Skeletal muscle satellite cell (primary cell): ENCODE measurements at regions not wholly inside any gene's neighbourhood (a gene's known extent, or its start where the extent isn't known, plus 50 kb on each side); places are given as distances from the start of the nearest gene placed in this dataset.

Experiments used
- H3K27me3 ChIP-seq: 2 replicates; pipeline ENCODE4 v1.7.0; 2013; ENCODE audit warnings: low read length; ENCODE audit not compliant: control insufficient read depth, insufficient read depth
- H3K36me3 ChIP-seq: 2 replicates; pipeline ENCODE4 v1.7.0; 2013; ENCODE audit warnings: mild to moderate bottlenecking, control low read depth, low read length; ENCODE audit not compliant: insufficient read depth
- H3K4me1 ChIP-seq: 2 replicates; pipeline ENCODE4 v1.7.0; 2013; ENCODE audit warnings: low read length; ENCODE audit not compliant: control insufficient read depth, insufficient read depth
- H3K4me2 ChIP-seq: 2 replicates; pipeline ENCODE4 v1.7.0; 2013; ENCODE audit warnings: mild to moderate bottlenecking, low read length
- H3K4me3 ChIP-seq: 2 replicates; pipeline ENCODE4 v1.7.0; 2013; ENCODE audit warnings: low read length
- H3K9ac ChIP-seq: 2 replicates; pipeline ENCODE4 v1.7.0; 2013; ENCODE audit warnings: mild to moderate bottlenecking, low read depth, low read length, moderate library complexity
- H3K9me3 ChIP-seq: replicated peaks from 2 replicates; pipeline ENCODE4 v1.7.0; 2013; ENCODE audit warnings: mild to moderate bottlenecking, control low read depth, low read length

DNA sequence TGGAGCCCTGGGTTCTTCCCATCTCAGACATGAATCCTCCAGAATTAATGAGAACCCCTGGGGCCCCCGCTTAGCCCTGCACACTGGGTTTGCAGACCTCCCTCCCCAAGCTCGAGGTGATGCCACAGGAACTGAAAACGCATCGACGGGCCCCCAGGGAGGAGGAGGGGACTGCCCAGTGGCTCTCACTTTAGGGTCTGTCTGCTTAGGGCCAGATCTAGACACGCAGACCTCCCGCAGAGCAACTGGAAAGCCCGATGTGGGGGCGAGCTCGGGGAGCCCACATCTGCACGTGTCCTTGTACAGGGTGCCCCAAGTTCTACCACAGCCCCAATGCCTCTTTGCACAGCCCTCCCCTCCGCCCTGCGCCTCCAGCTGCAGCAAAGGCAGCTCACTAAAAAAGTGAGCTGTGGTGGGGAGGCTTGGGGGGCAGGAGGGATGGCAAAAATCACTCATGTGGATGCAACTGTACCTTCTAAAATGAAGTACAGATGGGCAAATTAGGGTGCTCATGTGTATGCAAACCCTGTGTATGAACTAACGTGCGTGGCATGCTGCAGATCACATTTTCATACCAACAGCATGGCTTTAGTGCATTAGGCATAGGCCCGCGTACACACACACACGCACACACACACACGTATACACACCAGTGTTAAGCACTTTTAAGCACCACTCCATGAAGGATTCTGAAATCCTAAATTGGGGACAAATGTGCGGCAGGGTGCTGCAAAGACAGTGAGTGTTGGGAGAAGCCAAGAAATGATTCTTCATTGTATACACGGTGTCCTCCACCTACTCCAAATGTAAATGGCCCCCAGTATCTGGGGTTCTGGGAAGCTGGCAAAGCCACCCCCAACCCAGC, 99.9 kb upstream of the MAP1LC3B2 start:
- no peaks in the 10 kb centered on the region for H3K9me3 ChIP-seq
- peaks cover 25% of the 10 kb centered on the region for H3K4me1 ChIP-seq
- no peak overlapping the region for H3K4me2 ChIP-seq
- no peak overlapping the region for H3K9ac ChIP-seq
- H3K27me3 ChIP-seq, result no peaks in the 10 kb centered on the region
- H3K36me3 ChIP-seq, result no peaks in the 10 kb centered on the region
- H3K4me3 ChIP-seq, result no peak overlapping the region

DNA sequence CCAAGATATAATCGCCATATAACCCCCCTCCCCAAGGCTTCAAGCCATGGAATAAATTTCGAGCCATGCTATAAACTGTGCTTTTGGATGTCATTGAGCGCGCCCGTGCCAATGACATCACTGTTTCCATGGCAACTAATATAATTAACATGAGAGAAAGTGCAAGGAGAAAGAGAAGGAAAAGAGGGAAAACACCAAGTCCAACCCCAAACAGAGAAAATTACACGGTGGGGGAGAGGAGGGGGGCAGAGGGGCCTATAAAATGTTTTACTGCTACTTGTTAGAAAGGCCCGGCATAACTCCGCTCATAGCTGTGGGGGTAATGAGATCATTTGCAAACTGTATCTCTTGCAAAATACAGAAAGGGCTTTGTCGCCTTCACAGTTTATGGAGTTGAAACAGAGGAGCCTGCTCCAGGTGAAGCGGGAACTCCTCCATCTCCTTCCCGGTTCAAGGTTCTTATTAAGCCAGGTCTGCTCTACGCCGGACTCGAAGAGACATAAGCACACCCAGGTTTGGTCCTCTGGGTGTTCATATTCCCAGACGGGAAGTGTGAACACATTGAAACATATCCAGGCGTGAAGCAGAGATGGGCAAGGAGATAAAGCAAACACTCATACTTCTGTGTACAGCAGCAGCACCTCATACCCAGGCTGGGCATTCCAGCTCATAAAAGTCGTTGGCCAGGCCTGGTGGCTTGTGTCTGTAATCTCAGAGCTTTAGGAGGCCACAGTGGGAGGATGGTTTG, 99.1 kb upstream of the MAP1LC3B2 start:
- no peak overlapping the region for H3K4me2 ChIP-seq
- H3K4me3 ChIP-seq, result no peak overlapping the region
- H3K27me3 ChIP-seq, result no peaks in the 10 kb centered on the region
- no peaks in the 10 kb centered on the region for H3K9me3 ChIP-seq
- peaks cover 18% of the 10 kb centered on the region for H3K4me1 ChIP-seq
- H3K9ac ChIP-seq, result no peak overlapping the region
- no peaks in the 10 kb centered on the region for H3K36me3 ChIP-seq

DNA sequence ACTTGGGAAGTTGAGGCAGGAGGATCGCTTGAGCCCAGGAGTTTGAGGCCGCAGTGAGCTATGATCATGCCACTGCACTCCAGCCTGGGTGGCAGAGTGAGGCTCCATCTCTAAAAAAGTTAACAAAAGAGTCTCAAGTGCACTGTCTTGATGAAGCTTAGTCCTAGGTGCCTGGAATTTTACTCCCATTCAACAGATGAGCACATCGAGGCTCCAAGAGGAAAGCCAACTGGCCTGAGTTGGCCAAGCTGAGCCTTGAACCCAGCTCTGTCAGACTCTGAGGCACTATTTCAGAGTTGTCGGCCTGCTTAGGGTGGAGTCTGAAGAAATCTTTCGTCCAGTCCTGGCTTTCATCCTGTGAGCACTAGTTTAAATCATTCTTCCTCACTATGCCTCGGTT, 98.1 kb upstream of the MAP1LC3B2 start:
- H3K4me1 ChIP-seq, result peaks cover 8% of the 10 kb centered on the region
- no peak overlapping the region for H3K4me3 ChIP-seq

DNA sequence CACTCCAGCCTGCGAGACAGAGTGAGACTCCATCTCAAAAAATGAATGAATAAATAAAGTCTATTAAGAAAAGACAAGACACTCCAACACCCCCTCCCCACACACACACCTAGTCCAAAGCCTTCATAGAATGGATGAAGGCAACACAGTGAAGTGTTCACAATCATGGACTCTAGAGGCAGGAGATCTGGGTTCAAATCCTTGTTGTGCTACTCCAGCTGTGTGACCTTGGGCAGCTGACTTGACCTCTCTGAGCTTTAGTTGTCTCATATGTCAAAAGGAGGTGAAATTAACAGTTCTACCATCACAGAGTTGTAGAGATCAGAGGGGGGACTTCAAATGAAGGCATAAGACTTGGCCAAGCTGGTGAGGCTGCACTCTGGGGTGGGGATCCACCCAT, 95.8 kb upstream of the MAP1LC3B2 start:
- H3K36me3 ChIP-seq, result no peaks in the 10 kb centered on the region
- no peak overlapping the region for H3K9ac ChIP-seq
- H3K4me3 ChIP-seq, result no peak overlapping the region
- H3K4me2 ChIP-seq, result no peak overlapping the region
- H3K9me3 ChIP-seq, result no peaks in the 10 kb centered on the region
- H3K27me3 ChIP-seq, result no peaks in the 10 kb centered on the region
- H3K4me1 ChIP-seq, result no peaks in the 10 kb centered on the region

More for the DNA sequence above, 98.1 kb upstream of the MAP1LC3B2 start:
- Histone ChIP-seq H3K9me3 (no peaks in the 10 kb centered on the region), H3K9ac (no peak overlapping the region), H3K36me3 (no peaks in the 10 kb centered on the region), H3K4me2 (no peak overlapping the region), H3K27me3 (no peaks in the 10 kb centered on the region)

DNA sequence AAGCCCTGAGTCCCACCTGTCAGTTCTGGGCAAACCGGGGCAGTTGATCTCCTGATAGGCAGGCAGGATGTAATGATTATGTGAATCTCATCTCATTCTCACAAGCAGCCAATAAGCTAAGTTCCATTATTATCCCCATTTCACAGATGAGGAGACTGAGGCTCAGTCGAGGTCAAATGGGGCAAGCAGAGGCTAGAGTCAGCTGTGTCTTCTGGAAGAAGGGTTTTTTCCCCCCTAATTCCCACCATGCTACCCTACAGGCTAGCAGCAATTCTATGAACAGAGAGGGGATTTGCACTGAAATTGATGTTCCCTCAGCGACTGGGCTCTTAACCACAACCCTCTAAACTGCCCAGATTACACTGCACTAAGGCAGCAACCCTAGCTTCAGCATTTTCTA, 93.8 kb upstream of the MAP1LC3B2 start:
- no peak overlapping the region for H3K4me2 ChIP-seq
- H3K4me1 ChIP-seq, result no peaks in the 10 kb centered on the region
- H3K27me3 ChIP-seq, result no peaks in the 10 kb centered on the region
- H3K9me3 ChIP-seq, result no peaks in the 10 kb centered on the region
- no peak overlapping the region for H3K9ac ChIP-seq
- no peak overlapping the region for H3K4me3 ChIP-seq
- H3K36me3 ChIP-seq, result no peaks in the 10 kb centered on the region

DNA sequence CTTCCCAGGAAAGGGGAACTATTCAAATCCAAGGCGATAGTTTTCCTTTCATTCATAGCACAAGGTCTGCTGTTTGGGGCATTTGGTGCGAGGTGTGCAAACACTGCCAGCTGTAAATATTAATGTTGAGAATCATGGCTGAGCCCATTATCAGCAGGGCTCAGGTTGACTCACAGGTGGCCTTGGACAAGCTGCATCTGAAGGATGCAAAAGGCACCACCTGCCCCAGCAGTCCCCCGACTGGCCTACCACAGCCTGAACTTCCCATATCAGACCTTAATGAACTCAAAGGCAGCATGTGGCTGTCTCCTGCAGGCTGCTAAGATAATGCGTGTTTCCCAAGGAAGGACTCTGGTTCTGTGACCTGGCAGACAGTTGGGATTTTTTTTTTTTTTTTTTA, 93.3 kb upstream of the MAP1LC3B2 start:
- Histone ChIP-seq H3K9ac (no peak overlapping the region), H3K4me1 (no peaks in the 10 kb centered on the region), H3K4me3 (no peak overlapping the region), H3K36me3 (no peaks in the 10 kb centered on the region), H3K4me2 (no peak overlapping the region), H3K9me3 (no peaks in the 10 kb centered on the region), H3K27me3 (no peaks in the 10 kb centered on the region)

DNA sequence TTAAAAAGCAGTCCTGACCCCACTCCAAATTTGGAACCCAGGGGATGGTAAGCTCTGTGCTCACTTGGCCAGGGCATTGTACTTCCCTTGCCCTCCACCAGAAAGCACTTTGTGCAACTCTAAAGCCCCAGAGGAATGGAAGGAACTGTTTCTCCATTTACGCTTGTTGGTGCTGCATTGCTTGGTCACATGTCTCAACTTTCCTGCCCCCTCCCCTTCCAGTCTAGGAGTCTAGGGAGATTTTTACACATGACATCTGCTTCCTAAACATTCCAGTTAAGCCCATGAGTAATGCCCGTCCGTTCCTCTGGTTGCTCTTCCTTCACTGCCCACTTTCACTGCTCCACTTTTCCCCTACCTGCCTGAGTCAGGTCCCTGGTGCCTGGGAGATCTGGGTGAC, 92.6 kb upstream of the MAP1LC3B2 start:
- H3K27me3 ChIP-seq, result no peaks in the 10 kb centered on the region
- H3K4me1 ChIP-seq, result no peaks in the 10 kb centered on the region
- no peak overlapping the region for H3K4me3 ChIP-seq
- H3K36me3 ChIP-seq, result no peaks in the 10 kb centered on the region
- H3K9me3 ChIP-seq, result no peaks in the 10 kb centered on the region
- no peak overlapping the region for H3K4me2 ChIP-seq
- H3K9ac ChIP-seq, result no peak overlapping the region

DNA sequence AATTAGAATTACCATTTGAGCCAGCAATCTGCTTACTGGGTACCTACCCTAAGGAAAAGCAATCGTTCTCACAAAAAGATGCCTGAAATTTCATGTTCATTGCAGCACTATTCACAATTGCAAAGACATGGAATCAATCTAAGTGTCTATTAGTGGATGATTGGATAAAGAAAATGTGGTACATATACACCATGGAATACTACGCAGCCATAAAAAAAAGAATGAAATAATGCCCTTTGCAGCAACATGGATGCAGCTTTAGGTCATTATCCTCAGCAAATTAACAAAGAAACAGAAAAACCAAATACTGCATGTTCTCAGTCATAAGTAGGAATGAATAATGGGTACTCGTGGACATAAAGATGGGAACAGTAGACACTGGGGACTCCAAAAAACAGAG, 89.8 kb upstream of the MAP1LC3B2 start:
- Histone ChIP-seq H3K4me3 (no peak overlapping the region), H3K4me2 (no peak overlapping the region), H3K27me3 (no peaks in the 10 kb centered on the region), H3K9me3 (no peaks in the 10 kb centered on the region), H3K4me1 (no peaks in the 10 kb centered on the region), H3K9ac (no peak overlapping the region), H3K36me3 (no peaks in the 10 kb centered on the region)

DNA sequence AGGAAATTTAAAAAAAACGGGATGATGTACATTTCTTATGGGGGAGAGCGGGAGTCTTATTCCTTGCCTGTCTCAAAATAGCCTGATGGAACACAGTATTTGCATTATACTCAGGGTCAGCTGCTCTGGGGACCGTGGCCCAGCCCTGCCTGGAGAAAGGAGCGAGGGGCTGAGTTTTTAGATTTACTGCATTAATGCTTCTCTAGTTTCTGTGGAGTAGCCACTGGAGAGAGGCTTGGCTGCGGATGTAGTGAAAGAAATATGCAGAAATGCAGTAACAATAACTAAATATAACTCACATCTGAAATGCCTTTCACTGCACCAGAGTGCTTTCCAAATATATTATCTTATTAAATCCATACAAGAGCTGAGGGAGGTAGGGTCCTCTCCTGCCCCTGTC, 87.6 kb upstream of the MAP1LC3B2 start:
- Histone ChIP-seq H3K4me3 (no peak overlapping the region), H3K9ac (no peak overlapping the region)

DNA sequence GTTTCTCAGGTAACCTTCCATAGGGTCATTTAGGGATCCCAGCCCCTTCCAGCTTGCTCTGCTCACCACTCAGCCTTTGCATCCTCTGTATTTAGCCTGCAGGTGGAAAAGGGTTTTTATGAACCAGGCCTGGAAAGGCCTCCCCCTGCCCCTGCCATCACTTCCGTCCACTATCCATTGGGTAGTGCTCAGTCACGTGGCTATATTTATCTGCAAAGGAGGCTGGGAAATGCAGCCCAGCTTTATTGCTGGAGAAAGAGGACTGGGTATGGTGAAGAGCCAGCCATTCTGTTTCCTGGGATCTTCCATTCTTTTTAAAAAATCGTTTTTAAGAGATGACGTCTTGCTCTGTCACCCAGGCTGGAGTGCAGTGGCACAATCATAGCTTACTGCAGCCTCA, 87.0 kb upstream of the MAP1LC3B2 start:
- H3K36me3 ChIP-seq, result no peaks in the 10 kb centered on the region
- no peaks in the 10 kb centered on the region for H3K4me1 ChIP-seq
- H3K27me3 ChIP-seq, result no peaks in the 10 kb centered on the region
- no peak overlapping the region for H3K9ac ChIP-seq
- H3K4me3 ChIP-seq, result no peak overlapping the region
- H3K9me3 ChIP-seq, result no peaks in the 10 kb centered on the region
- H3K4me2 ChIP-seq, result no peak overlapping the region

More for the DNA sequence above, 87.6 kb upstream of the MAP1LC3B2 start:
- no peaks in the 10 kb centered on the region for H3K4me1 ChIP-seq
- H3K27me3 ChIP-seq, result no peaks in the 10 kb centered on the region
- H3K36me3 ChIP-seq, result no peaks in the 10 kb centered on the region
- H3K9me3 ChIP-seq, result no peaks in the 10 kb centered on the region
- H3K4me2 ChIP-seq, result no peak overlapping the region

DNA sequence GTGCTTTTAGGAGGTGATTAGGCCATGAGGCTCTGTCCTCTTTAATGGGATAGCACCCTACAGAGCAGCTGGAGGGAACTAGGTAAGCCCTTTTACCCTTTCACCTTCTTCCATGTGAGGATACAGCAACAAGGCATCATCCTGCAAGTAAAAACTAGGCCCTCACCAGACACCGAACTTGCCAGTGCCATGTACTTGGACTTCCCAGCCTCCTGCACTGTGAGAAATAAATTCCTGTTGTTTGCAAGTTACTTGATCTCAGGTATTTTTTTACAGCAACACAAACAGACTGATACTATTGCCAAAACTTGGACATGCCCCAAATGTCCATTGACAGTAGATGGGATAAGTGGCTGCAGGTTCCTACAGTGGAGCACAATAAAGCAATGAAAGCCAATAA, 85.8 kb upstream of the MAP1LC3B2 start:
- Histone ChIP-seq H3K4me3 (no peak overlapping the region), H3K9me3 (peaks cover 1% of the 10 kb centered on the region), H3K36me3 (no peaks in the 10 kb centered on the region), H3K4me2 (no peak overlapping the region), H3K9ac (no peak overlapping the region), H3K4me1 (no peaks in the 10 kb centered on the region), H3K27me3 (peaks cover 2% of the 10 kb centered on the region)
